ENCODE measurements at regions not wholly inside any gene's neighbourhood (a gene's known extent, or its start where the extent isn't known, plus 50 kb on each side); places are given as distances from the start of the nearest gene placed in this dataset.

GRCh38 chr2:19538411-19538963 is 180.1 kb upstream of the OSR1 start:
- TF ChIP-seq POLR2A (IDR thresholded peaks at IDR 0.05) (no peak), CTCF (IDR thresholded peaks at IDR 0.05) (no peak)
